NCI-H446 (cell line): ENCODE measurements at regions not wholly inside any gene's neighbourhood (a gene's known extent, or its start where the extent isn't known, plus 50 kb on each side); places are given as distances from the start of the nearest gene placed in this dataset.

Experiments
- DNase-seq, 2 experiments: peaks; one replicate each; lab custom pipeline; 2025; lab: John Stamatoyannopoulos, UW

- DNase-seq: no peak
These were observed 103.7 kb upstream of the TENM3 start for GRCh38 chr4:182139491-182139890.

- DNase-seq: no peak
These were observed 102.7 kb upstream of the TENM3 start for GRCh38 chr4:182140547-182140946.

- DNase-seq: no peak
These were observed 102.1 kb upstream of the TENM3 start for GRCh38 chr4:182141061-182141460.

- no peak for DNase-seq
These were observed 100.8 kb upstream of the TENM3 start for GRCh38 chr4:182142176-182143085.

- no peak for DNase-seq
These were observed 99.9 kb upstream of the TENM3 start for GRCh38 chr4:182143086-182143821.

GRCh38 chr4:182143822-182144625 lies 99.2 kb upstream of the TENM3 start:
- DNase-seq: no peak

- no peak for DNase-seq
These were observed 98.4 kb upstream of the TENM3 start for GRCh38 chr4:182144626-182145333.

GRCh38 chr4:182145334-182145905 lies 97.8 kb upstream of the TENM3 start:
- DNase-seq: no peak

- no peak for DNase-seq
These were observed 95.8 kb upstream of the TENM3 start for GRCh38 chr4:182147391-182147790.

GRCh38 chr4:182150645-182151044 lies 92.6 kb upstream of the TENM3 start:
- DNase-seq: no peak

GRCh38 chr4:182155806-182156205 lies 87.4 kb upstream of the TENM3 start:
- DNase-seq: no peak

- no peak for DNase-seq
These were observed 80.0 kb upstream of the TENM3 start for GRCh38 chr4:182163180-182163579.

- DNase-seq: no peak
These were observed 73.6 kb upstream of the TENM3 start for GRCh38 chr4:182169572-182169971.

- DNase-seq: no peak
These were observed 73.2 kb upstream of the TENM3 start for GRCh38 chr4:182169987-182170386.

GRCh38 chr4:182170417-182170935 lies 72.7 kb upstream of the TENM3 start:
- DNase-seq: no peak

GRCh38 chr4:182174979-182175378 lies 68.2 kb upstream of the TENM3 start:
- DNase-seq: no peak

GRCh38 chr4:182175788-182176519 lies 67.2 kb upstream of the TENM3 start:
- DNase-seq: no peak

GRCh38 chr4:182177166-182177565 lies 66.0 kb upstream of the TENM3 start:
- DNase-seq: no peak

GRCh38 chr4:182179105-182179504 lies 64.1 kb upstream of the TENM3 start:
- no peak for DNase-seq

- DNase-seq: no peak
These were observed 63.5 kb upstream of the TENM3 start for GRCh38 chr4:182179751-182180150.
